ENCODE measurements at regions not wholly inside any gene's neighbourhood (a gene's known extent, or its start where the extent isn't known, plus 50 kb on each side); places are given as distances from the start of the nearest gene placed in this dataset.

DNA sequence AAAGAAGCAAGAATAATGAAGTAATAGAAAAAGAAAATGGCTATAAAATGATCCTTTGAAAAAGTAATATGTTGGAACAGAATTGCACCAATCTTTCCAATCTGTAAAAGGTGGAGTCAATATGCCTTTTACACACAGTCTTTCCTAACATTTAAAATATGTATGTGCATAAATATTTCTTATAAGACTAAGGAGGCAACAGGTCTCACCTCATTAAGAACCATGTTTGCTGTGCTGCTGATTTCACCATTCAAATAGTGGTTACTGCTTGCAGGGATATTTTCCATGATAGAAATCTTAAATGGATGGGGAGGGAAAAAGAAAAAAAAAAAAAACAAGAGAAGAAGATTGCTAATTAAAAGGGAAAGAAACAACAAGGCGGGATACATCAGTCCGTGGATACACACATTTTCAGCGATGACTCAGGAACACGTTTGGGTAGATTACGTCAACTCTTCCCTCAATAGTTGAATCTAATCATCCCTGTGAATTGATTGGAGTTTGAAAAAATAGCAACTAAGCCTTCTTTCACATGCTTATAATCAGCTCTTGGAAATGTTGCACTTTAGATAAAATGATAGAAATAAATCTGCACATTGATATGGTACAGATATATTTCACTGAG is 2133.9 kb upstream of the CELF4 start:
- in situ Hi-C loops (cut with HindIII; ENCODE audit: low pct_unique_long_range_greater_than_20kb, low sequenced_read_pairs), result no loop called here

DNA sequence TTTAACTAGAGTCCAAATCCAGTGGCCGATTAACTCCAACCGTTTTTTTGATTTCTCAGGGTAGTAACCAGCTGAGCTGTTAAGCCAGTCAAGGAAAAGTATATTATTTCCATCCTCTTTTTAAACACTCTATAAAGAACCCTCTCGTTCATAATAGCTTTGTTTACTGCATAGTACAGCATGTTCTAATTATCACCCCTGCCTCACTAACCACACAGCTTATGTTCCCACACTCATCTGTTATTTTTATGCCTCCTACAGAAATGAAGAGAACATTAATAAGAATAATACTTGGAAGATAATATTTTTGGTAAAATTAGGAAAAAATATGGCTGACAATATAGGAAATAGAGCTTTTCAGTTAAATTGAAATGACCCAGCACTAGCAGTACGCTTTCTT is 2132.8 kb upstream of the CELF4 start:
- no peak for DNase-seq (ENCODE audit: low read depth)
- in situ Hi-C loops (cut with HindIII; ENCODE audit: low pct_unique_long_range_greater_than_20kb, low sequenced_read_pairs), result no loop called here

More for the DNA sequence above, 2133.9 kb upstream of the CELF4 start:
- DNase-seq (ENCODE audit: low read depth), result no peak

DNA sequence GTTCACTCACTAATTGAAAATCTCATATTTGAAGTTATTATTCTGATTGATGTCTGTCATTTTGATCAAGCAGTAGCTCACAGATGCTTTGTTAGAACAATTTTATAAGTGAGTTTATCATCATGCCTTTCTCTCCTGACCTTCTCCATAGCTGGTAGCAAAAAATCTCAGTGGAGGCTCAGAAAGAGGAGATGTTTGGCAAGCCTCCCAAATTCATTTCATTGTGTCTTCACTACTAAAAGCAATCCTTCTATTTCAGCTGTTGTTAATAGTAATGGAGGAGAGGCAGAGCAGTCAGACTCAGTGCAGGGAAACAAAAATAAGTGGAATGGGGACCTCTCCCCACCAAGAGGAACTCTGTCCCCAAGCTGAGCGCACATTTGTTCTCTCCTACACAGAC is 2127.8 kb upstream of the CELF4 start:
- DNase-seq (ENCODE audit: low read depth), result no peak
- in situ Hi-C loops (cut with HindIII; ENCODE audit: low pct_unique_long_range_greater_than_20kb, low sequenced_read_pairs), result no loop called here

- no peak for DNase-seq (ENCODE audit: low read depth)
- in situ Hi-C loops (cut with HindIII; ENCODE audit: low pct_unique_long_range_greater_than_20kb, low sequenced_read_pairs), result no loop called here
Observed at GRCh38 chr18:39692367-39693015, 2126.9 kb upstream of the CELF4 start.

GRCh38 chr18:39685303-39685902 is 2119.8 kb upstream of the CELF4 start:
- DNase-seq (ENCODE audit: low read depth), result no peak
- in situ Hi-C loops (cut with HindIII; ENCODE audit: low pct_unique_long_range_greater_than_20kb, low sequenced_read_pairs), result no loop called here

DNA sequence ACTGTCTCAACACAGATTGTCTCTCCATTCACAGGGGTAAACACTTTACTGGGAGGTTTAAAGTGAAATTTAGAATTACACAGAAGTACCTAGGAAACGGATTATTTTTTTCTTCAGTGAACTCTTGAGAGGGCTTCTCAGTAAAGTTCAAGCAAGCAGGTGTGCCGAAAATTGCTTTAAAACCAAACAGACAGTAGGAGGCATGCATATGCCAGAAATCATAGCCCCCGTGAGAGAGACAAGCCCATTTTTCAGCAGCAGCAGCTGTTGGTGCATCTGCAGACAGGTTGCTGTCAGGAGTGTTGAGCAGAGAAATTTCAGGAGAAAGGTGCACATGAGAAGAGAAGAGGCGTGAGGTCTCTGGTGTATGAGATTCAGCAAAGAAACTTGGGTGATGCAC is 2115.5 kb upstream of the CELF4 start:
- DNase-seq (ENCODE audit: low read depth), result no peak
- in situ Hi-C loops (cut with HindIII; ENCODE audit: low pct_unique_long_range_greater_than_20kb, low sequenced_read_pairs), result no loop called here

- DNase-seq (ENCODE audit: low read depth), result no peak
- in situ Hi-C loops (cut with HindIII; ENCODE audit: low pct_unique_long_range_greater_than_20kb, low sequenced_read_pairs), result no loop called here
Observed at GRCh38 chr18:39675906-39676305, 2110.3 kb upstream of the CELF4 start.

DNA sequence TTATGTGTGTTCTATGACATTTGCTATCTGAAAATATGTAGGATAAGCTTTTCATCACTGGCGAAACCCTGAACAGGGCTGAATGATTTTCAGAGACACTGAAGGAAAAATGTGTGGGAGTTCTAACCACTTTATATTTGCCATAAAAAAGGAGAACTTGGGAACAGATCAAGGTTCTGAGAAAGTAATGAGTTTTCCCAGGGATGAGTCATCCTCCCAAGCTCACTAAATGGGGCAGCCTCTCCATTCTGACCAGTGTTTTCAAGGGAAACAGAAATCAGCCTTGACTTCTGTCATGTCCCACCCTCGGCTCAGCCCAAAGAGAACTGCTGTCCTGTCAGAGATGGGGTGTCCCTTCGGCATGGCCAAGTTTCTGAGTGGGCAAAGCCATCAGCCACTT is 2109.8 kb upstream of the CELF4 start:
- DNase-seq (ENCODE audit: low read depth), result no peak
- in situ Hi-C loops (cut with HindIII; ENCODE audit: low pct_unique_long_range_greater_than_20kb, low sequenced_read_pairs), result no loop called here

DNA sequence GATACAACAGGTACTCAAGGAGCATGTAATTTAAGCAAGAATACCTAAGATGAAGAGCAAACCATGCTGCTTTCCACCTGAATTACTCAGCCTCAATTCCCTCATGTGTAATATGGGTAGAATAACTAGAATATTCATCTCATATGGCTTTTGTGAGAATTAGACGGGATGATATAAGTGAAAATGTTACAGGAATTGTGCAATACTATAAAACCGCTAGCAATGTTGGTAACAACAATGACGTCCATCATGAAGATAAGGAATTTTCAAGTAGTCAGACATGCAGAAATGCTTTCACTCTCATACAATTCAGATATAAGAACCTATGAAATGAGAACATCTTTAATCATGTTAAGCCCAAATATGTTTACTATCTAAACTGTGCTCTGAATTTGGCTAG is 2106.6 kb upstream of the CELF4 start:
- in situ Hi-C loops (cut with HindIII; ENCODE audit: low pct_unique_long_range_greater_than_20kb, low sequenced_read_pairs), result no loop called here
- DNase-seq (ENCODE audit: low read depth), result no peak

GRCh38 chr18:39667905-39668304 is 2102.3 kb upstream of the CELF4 start:
- in situ Hi-C loops (cut with HindIII; ENCODE audit: low pct_unique_long_range_greater_than_20kb, low sequenced_read_pairs), result no loop called here
- DNase-seq (ENCODE audit: low read depth), result no peak

DNA sequence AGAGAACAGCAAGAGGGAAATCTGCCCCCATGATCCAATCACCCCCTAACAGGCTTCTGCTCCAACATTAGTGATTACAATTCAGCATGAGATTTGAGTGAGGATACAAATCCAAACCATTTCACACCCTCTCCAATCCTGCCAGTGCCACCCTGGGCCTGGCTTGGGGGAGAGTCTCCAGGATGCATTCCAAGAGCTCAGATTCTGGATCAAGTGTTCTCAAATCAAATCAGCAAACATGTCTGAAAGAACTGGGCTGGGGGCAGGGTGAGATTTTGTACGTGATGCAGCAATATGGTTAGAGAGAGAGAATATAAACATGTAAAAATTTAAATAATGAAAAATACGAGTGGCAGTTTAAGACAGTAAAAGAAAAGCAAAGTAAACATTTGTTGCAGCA is 2100.9 kb upstream of the CELF4 start:
- in situ Hi-C loops (cut with HindIII; ENCODE audit: low pct_unique_long_range_greater_than_20kb, low sequenced_read_pairs), result no loop called here

GRCh38 chr18:39661856-39662366 is 2096.3 kb upstream of the CELF4 start:
- no peak for DNase-seq (ENCODE audit: low read depth)
- in situ Hi-C loops (cut with HindIII; ENCODE audit: low pct_unique_long_range_greater_than_20kb, low sequenced_read_pairs), result no loop called here

More for the DNA sequence above, 2100.9 kb upstream of the CELF4 start:
- no peak for DNase-seq (ENCODE audit: low read depth)

DNA sequence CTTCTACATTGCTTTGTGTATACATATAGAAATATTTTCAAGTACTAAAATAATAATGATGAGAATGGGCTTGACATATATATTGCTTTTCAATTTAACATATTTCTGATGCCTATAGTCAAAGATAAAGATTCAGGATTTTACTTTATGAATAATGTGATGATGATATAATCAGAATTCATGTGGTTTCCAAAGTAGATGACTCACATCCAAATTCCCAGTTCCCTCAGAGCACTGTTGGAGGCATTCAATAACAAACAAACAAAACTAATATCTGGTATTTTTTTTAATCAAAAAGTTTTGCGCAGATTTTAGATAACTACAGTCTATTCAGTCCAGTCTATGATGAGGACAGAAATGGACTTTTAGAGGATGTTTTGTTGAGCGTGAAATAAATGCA is 2094.5 kb upstream of the CELF4 start:
- DNase-seq (ENCODE audit: low read depth), result no peak
- in situ Hi-C loops (cut with HindIII; ENCODE audit: low pct_unique_long_range_greater_than_20kb, low sequenced_read_pairs), result no loop called here

- in situ Hi-C loops (cut with HindIII; ENCODE audit: low pct_unique_long_range_greater_than_20kb, low sequenced_read_pairs), result no loop called here
- no peak for DNase-seq (ENCODE audit: low read depth)
Observed at GRCh38 chr18:39655341-39655740, 2089.7 kb upstream of the CELF4 start.

DNA sequence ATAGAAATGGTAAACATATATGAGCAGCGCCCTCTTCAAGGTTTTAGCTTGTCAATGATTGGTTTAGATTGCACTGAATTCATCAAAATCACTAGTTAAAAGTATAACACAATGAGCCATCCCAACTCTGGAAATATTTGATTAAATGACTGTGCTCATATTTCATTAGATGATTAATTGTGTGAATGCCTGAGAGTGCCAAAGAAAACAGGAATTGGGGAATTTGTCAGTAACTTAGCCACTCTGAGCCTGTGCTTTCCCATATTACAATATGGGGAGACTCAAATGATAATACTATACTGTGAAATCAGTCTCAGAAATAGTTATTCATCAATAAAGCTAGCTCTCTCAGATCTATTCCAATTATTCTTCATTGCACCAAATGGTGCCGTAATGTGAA is 2087.6 kb upstream of the CELF4 start:
- DNase-seq (ENCODE audit: low read depth), result no peak
- in situ Hi-C loops (cut with HindIII; ENCODE audit: low pct_unique_long_range_greater_than_20kb, low sequenced_read_pairs), result no loop called here

GRCh38 chr18:39648616-39649015 is 2083.0 kb upstream of the CELF4 start:
- in situ Hi-C loops (cut with HindIII; ENCODE audit: low pct_unique_long_range_greater_than_20kb, low sequenced_read_pairs), result no loop called here
- no peak for DNase-seq (ENCODE audit: low read depth)

- in situ Hi-C loops (cut with HindIII; ENCODE audit: low pct_unique_long_range_greater_than_20kb, low sequenced_read_pairs), result no loop called here
- peak; percentile 33 for DNase-seq (ENCODE audit: low read depth)
Observed at GRCh38 chr18:39647627-39648534, 2082.3 kb upstream of the CELF4 start.

DNA sequence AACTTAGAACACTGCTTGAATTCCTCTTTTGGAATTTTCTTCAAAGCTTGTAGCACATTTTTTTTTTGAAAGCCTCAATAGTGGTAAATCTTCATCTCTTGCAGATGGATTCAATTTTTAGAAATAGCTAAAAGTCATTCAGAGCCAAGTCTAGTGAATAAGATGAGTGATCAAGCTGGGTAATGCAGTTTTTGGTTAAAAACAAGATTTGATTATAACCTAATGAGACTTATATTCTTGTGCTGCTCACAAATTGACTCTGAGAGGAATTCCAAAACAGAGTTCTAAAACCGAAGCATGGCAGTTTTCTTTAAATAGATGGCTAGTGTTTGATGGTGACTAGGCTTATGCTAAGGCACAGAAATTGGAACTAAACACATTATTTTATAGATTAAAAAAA is 2072.6 kb upstream of the CELF4 start:
- in situ Hi-C loops (cut with HindIII; ENCODE audit: low pct_unique_long_range_greater_than_20kb, low sequenced_read_pairs), result no loop called here
- DNase-seq (ENCODE audit: low read depth), result no peak

GRCh38 chr18:39636931-39637330 is 2071.3 kb upstream of the CELF4 start:
- in situ Hi-C loops (cut with HindIII; ENCODE audit: low pct_unique_long_range_greater_than_20kb, low sequenced_read_pairs), result no loop called here
- DNase-seq (ENCODE audit: low read depth), result no peak

Data from Caki2 (cell line).